GM21447 (cell line): ENCODE measurements at regions not wholly inside any gene's neighbourhood (a gene's known extent, or its start where the extent isn't known, plus 50 kb on each side); places are given as distances from the start of the nearest gene placed in this dataset.

Experiments used
- ATAC-seq: cut with Tn5 transposase; IDR thresholded peaks from one replicate; pipeline ENCODE4 v1.9.1; 2021; ENCODE audit not compliant: unreplicated experiment

GRCh38 chrX:10893976-10894375 lies 217.2 kb upstream of the HCCS start:
- ATAC-seq = no peak

GRCh38 chrX:10897768-10898167 lies 213.4 kb upstream of the HCCS start:
- no peak for ATAC-seq

- ATAC-seq = no peak
Observed at GRCh38 chrX:10900585-10901289, 210.4 kb upstream of the HCCS start.

- no peak for ATAC-seq
Observed at GRCh38 chrX:10901290-10901633, 209.9 kb upstream of the HCCS start.

DNA sequence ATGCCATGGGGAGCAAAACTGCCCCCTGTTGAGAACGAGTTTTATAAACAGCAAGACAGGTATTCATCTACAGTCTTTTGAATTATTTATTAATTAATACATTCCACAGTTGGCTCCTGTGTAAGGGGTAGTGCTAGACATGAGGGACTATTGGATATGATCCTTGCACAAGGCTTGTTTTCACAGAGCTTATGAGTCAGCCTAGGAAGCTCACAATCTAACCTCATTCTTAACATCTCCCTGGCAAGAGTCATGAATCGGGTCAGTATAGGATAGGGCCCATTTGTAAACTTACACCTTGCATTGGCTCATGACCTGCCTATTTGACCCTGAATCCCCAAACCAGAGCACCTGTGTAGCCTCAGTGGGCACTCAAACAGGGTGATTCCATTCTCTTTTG lies 209.1 kb upstream of the HCCS start:
- ATAC-seq = no peak

GRCh38 chrX:10903523-10903922 lies 207.6 kb upstream of the HCCS start:
- no peak for ATAC-seq

DNA sequence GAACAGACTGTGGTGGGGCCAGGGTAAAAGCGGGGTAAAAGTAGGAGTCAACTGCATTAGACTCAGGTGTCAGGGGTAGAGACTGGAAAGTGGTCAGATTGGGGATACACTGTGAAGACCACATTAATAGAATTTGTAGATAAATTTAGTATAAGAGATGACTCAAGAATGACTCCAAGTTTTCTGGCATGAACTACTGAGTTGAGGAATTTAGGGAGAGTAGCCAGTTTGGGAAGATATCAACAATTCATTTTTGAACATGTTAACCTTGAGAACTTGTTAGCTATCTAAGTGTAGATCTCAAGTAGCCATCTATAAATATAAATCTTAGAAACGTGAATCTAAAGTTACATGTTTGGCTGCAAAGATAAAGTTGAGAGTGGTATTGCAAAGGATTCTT lies 206.9 kb upstream of the HCCS start:
- ATAC-seq = no peak

- ATAC-seq = no peak
Observed at GRCh38 chrX:10906866-10907265, 204.3 kb upstream of the HCCS start.

DNA sequence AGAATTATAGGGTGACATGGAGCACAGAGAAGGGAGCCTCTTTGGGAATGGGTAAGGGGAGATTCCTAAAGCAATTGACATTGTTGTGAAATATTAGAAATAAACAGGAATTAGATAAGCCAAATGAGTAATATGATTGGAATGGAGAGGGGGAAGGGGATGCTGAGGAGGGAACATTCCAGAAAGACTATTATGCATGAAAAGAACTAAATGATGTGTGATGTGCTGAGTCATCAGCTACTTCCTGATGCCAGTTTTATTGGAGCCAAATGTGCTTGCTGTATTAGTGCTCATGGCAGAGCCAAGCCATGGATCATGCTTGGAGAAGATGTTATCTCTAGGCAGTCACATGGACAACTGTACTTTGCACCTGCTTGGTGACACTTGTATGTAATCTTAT lies 189.0 kb upstream of the HCCS start:
- ATAC-seq = no peak

- ATAC-seq = no peak
Observed at GRCh38 chrX:10922835-10923234, 188.3 kb upstream of the HCCS start.

DNA sequence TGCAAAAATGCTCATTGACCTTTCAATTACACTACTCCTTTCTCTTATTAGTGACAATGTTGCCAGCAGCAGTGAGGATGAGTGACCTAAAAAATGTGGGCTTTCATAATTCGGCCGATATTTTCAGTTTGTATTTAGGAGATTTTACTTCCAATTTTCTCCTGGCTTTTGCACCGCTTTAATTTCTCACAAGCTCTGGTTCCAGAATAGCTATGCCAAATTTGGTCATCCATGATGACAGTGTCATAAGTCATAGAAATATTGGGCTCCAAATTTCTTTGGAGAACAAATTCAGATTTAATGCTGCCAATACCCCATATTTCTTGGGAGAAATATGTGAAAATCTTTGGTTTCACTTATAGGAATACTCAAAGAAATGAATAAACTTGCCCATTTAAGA lies 187.7 kb upstream of the HCCS start:
- no peak for ATAC-seq

DNA sequence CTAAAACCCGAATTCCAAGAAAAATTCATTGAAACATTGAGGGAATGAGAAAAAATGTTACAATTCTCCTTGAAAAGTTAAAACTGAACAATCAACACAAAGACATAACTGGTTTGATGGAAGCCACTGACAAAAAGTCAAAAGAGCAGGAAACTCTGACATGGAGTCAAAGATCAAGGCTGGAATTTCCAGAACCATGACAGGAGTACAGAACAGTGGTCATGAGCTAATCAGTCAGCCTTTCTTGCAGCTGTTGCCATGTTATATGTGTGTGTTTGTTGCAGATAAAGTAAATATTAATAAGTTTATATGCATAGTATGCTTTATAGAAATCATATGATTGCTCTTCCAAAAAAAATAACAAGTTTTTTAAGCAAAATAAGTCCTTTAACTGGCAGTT lies 184.7 kb upstream of the HCCS start:
- ATAC-seq = no peak

GRCh38 chrX:10926891-10927290 lies 184.2 kb upstream of the HCCS start:
- ATAC-seq = no peak

GRCh38 chrX:10929747-10930146 lies 181.4 kb upstream of the HCCS start:
- no peak for ATAC-seq

DNA sequence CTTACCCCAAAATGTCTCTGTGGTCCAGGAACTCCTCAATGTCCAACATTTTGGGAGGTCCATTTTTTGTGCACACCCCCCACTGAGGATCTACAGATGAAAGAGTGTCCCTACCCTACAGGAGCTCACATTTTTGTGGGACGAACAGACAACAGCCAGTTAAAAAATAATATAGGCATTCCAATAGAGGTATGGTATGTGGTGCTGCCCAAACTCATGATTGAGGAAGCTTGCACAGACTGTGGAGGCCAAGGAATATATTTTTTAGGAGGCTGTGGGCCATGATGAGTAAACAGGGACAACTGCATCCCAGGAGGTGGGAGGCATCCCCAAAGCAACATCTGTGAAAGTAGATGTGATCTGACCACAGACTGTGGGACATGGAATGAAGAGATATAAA lies 181.0 kb upstream of the HCCS start:
- ATAC-seq = no peak

DNA sequence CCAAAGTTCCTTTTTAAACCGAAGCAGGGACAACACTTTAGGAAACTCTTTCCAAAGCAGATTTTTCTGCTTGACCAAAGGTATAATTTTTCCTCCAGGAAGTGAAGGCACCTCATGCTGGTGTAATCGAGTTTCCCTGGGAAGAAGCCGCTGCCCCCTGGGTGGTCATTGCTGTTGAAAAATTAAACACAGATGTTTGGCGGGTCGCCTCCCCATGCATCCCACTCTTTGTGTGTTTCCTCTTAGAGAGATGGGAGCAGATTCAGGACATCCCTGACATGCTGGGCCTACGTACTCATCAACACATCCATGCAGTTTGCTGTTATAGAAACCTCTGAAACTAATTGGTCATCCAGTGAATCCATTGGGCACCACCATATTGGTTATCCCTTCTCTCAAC lies 179.2 kb upstream of the HCCS start:
- ATAC-seq = no peak

DNA sequence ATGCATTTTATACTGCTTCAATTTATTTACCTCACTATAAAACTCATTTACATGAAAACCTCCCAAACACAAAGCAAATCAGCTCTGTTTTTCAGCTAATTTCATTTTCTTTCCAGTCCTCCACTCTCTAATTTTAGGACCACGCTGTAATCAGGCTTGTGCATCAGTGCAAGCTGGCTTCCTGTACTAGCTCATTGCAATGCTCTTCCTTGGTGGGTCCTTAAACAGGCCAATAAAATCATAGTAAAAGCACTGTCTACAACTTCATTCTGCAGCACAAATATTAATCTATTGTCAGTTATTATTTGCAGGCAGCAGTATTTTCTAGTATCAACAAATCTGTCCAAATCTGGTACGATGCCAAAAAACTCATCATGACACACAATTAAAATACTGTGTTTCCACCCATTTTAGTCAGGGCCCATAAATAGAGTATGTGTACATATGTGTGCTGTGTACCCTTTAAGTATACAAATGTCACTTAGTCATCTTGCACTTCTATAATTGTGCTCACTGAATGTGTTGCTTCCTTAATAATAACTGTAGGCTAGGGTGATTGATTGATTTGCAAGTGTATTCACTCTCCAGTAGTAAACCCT lies 178.2 kb upstream of the HCCS start:
- ATAC-seq = no peak

DNA sequence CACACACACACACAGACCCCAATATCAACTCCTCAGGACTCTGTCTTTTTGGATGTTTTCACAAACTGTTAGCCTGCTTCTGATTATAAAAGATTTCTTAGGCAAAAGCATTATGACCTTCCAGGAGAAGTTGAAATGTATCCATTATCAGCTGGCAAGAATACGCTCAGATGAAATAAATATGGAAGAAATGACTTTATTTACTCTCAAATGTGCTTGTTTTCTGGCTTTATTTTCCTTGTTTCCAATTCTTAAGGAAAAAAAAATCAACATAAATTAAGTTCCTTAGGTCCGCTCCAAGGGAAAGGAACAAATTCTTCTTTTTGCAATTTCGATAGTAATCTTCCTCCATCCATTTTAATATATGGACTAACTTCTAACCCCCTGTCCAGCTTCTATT lies 175.6 kb upstream of the HCCS start:
- no peak for ATAC-seq

DNA sequence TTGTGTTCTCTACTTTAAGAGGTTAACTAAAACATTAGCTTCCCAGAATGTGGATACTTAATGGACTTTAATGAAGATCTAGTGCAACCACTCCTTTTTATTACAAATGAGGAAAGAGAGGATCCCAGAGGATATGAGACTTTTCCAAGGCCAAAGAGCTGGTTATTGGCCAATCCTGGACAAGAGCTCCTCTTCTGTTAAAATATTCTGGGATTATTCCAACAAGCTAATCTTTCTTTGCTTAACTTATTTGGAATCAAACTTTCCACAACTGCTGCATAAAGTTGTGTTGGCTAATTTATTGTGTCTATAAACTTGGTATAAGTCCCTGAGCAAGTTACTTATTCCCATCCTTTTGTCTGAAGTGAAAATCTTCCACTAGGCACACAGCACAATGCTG lies 174.2 kb upstream of the HCCS start:
- no peak for ATAC-seq

GRCh38 chrX:10938365-10938923 lies 172.7 kb upstream of the HCCS start:
- no peak for ATAC-seq

DNA sequence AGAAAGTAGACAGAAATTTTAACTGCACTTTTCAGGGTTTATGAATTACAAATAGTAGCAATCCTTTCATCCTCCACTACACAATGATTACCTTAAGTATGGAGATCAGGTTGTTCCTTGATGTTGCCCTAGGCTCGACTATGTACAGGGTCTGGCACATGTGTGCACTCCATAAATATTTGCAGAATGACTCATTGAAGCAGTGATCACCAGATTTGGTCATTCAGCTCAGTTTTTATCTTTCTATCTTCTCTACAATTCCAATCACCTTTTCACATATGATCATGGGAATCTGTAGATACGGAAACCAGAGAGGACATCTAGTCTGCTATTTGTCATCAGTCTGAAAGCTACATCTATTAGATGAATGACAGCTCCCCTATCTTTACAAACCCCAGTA lies 171.7 kb upstream of the HCCS start:
- no peak for ATAC-seq

DNA sequence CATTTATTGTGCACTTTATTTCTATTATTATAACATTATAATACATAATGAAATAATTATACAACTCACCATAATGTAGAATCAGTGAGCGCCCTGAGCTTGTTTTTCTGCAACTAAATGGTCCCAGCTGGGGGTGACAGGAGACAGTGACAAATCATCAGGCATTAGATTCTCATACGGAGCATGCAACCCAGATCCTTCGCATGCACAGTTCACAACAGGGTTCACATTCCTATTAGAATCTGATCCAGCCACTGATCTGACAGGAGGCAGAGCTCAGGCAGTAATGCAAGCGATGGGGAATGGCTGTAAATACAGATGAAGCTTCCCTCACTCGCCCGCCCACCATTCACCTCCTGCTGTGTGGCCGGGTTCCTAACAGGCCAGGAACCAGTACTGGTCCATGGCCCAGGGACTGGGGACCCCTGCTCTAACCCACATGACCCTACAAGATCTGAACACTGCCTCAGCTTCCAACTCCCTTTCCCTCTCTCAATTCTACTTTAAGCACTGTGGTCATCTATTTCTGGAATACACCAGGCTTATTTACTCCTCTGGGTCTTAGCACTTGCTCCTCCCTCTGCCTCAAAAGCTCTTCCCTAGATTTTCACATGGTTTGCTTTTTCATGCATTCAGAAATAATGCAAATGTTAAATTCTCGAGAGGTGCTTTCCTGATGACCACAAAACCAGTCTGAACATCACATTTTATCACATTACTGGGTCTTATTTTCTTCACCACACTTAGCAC lies 166.8 kb upstream of the HCCS start:
- ATAC-seq = no peak
